PC-9 (cell line): ENCODE measurements at regions not wholly inside any gene's neighbourhood (a gene's known extent, or its start where the extent isn't known, plus 50 kb on each side); places are given as distances from the start of the nearest gene placed in this dataset.

ENCODE experiments used
- CTCF ChIP-seq: fragments of 200-600 bp; sonication (generic); conservative IDR thresholded peaks from 2 replicates; pipeline ENCODE4 v1.6.1; 2017; ENCODE audit warnings: mixed run types, antibody characterized with exemption, mild to moderate bottlenecking, moderate library complexity
- EZH2 ChIP-seq: fragments of 200-600 bp; sonication (generic); IDR thresholded peaks from 2 replicates; pipeline ENCODE4 v1.8.0; 2017; ENCODE audit warnings: antibody characterized with exemption, low read depth

GRCh38 chr10:106134326-106135000, 1030.0 kb downstream of the SORCS1 start:
- TF ChIP-seq EZH2 (no peak), CTCF (no peak)
